NCI-H748 (cell line): ENCODE measurements at regions not wholly inside any gene's neighbourhood (a gene's known extent, or its start where the extent isn't known, plus 50 kb on each side); places are given as distances from the start of the nearest gene placed in this dataset.
"Not testable (repeated sequence)": the region's sequence is repeated elsewhere in the genome, so short reads cannot be mapped to it uniquely, and the experiment has no call there.

Experiments
- DNase-seq: peaks from one replicate; lab custom pipeline; 2025; ENCODE audit not compliant: unreplicated experiment; lab: John Stamatoyannopoulos, UW

GRCh38 chr13:87453244-87453643 is 217.9 kb upstream of the SLITRK5 start:
- no peak for DNase-seq

DNA sequence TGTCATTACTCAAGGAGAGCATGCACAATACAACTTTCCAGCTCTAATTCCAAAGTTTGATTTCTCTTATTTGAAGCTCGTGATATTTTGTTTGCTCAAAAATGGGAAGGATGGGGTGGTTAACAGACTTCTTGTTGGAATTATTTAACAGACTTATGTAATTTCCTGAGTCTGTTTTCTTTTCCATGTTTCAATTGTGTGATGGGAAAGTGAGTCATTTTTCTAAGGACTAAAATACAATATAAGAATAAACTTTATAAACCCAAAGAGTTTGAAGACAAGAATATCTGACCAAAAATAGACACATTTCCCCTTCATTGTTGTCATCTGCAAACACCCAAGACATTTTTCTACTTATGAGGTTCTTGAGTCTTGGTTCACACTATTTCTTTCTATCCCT is 211.8 kb upstream of the SLITRK5 start:
- DNase-seq, result no peak

DNA sequence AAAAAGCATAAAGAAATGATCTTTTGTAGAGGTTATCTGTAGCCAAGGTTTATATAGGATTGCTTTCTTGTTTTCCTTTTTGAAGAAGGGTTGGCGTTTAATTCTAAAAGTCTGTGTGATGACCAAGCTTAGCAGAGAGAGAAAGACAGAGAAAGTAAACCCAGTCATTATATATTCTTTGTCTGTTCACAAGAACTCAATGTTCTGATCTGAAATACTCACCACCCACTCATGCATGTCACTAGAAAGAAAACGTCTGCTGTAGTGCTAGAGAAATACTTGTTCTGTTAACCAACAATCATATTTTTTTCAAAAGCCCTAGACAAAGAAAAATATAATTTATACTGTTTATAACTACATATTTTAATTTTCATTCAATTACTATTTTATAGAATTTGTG is 173.7 kb upstream of the SLITRK5 start:
- DNase-seq, result no peak

- no peak for DNase-seq
Observed at GRCh38 chr13:87498681-87499080, 172.5 kb upstream of the SLITRK5 start.

DNA sequence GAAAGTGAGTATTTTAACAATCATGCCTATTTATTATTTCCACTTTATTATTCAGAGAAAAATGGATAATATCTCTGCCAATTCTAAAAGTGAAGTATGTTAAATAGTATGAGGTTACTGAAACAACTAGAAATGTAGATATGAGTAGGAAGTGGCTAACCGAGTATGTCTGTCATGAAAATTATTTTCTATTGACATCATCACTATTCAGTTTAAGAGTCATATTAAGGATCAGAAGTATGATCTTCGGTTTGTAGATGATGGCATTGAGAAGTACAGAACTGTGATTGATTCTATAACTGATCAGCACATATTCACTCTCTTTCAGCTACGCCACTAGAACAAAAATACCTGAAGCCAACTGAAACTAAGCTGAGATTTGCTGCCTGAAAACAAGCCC is 146.4 kb upstream of the SLITRK5 start:
- no peak for DNase-seq

- no peak for DNase-seq
Observed at GRCh38 chr13:87533776-87534175, 137.4 kb upstream of the SLITRK5 start.

DNA sequence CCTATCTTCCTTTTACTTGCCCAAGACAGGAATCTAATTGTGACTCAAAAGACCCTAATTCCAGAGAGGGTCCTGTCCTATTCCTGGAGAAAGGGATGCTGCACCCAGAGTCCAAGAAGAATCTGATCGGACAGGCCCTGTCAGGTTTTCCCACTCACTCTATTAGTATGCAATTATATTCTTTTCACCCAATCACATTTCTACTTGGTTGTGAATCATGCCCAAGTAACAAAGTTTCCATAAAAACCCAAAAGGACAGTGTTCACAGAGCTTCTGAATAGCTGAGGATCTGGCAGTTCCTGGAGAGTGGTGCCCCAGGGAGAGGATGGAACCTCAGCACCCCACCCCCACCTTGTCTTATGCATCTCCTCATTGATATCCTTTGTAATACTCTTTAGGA is 135.3 kb upstream of the SLITRK5 start:
- DNase-seq, result no peak

DNA sequence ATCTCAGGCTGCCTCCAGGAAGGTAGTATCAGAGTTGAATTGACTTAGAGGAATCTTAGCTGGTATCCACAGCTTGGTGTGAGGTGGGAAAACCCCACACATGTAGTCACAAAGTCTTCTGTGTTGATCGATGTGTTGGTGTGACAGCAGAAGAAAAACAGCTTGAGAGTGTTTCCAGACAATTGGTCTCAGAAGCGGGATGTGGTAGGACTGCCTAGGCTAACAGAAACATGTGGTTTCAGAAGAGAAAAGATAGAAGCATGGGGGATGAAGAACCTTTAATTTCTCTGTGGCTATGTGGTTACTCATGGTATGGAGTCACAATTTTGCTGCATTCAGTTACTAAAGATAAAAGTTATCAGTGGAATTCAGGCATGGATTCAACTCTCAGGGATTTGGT is 134.7 kb upstream of the SLITRK5 start:
- no peak for DNase-seq

GRCh38 chr13:87536899-87537298 is 134.3 kb upstream of the SLITRK5 start:
- DNase-seq, result no peak

- no peak for DNase-seq
Observed at GRCh38 chr13:87537951-87538350, 133.2 kb upstream of the SLITRK5 start.

DNA sequence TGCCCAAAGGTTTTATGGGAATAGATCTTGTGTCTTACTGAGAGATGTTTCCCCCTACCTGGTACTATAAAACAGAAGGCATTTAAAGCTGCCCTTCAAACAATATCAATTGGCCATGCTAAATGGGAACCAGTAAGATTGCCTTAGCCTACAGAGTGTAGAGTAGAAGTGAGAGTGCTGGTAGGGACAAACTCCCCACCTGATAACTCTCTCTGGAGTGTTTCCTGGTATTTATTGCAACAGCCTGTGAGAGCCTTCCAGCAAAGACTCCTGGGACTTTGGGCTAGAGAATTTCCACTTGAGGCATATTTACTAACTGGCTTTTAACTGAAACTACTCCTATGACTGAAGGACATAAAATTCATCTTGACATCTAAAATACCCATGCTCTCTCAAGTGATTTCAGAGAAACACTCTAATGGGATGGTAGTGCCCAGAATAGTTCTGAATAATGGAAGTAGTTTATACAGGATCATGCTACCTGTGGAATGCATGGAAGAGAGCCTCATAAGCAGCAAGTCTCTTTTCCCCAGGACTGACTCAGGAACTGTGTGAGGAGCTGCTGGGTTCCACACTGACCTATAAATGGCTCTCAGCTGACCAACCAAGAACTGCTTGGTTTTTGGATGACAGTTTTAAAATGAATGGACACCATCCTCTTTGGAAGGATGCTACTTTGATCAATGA is 132.7 kb upstream of the SLITRK5 start:
- no peak for DNase-seq

- DNase-seq, result no peak
Observed at GRCh38 chr13:87553142-87553541, 118.0 kb upstream of the SLITRK5 start.

- DNase-seq, result no peak
Observed at GRCh38 chr13:87554045-87554444, 117.1 kb upstream of the SLITRK5 start.

DNA sequence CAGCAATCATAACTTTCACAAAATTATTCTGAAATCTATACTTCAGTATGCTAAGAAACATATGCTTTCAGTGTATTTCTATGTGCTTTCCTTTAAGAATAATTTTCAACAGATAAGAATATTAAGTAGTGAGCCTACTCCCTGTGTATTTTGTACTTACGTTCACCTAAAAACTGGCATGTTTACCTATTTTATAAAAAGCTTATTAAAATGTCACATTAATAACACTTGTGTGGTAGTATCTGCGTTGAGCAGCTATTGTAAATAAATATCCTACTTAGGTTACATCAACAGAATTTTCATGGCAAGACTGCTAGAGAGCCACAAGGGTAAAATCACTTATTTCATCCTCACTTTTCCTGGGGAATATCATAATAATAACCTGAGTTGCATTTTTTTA is 113.4 kb upstream of the SLITRK5 start:
- DNase-seq, result no peak

- not testable (repeated sequence) for DNase-seq
Observed at GRCh38 chr13:87561580-87561979, 109.6 kb upstream of the SLITRK5 start.

GRCh38 chr13:87570669-87571068 is 100.5 kb upstream of the SLITRK5 start:
- DNase-seq, result no peak

DNA sequence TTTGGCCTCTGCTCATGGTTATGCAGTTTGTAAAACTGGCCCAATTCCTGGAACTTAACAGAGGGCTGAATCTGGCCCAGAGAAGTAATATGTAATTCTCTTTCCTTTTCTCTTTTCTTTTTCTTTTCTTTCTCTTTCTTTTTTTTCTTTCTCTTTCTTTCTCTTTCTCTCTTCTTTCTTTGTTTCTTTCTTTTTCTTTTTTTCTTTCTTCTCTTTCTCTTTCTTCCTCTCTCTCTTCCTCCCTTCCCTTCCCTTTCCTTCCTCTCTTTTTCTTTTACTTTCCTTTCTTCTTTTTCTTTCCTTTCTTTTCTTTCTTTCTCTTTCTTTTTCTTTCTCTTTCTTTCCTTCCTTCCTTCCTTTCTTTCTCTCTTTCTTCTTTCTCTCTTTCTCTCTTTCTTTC is 88.8 kb upstream of the SLITRK5 start:
- DNase-seq, result no peak

DNA sequence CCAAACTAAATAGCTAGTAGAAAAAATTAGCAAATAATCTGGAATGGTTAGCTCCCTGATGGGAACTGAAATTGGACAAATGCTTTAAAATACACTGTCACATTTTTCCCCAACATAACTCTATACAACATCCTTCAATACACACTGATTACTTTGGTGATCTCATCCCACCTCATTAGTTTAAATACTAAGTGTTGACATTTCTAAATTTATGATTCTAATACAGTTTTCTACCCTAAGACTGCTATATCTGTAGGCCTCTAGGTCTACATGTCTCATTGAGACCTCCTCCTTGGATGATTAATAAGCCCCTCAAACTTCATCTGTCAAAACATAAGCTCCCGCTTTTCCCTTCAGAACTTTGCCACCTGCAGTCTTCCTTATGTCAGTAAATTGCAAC is 80.7 kb upstream of the SLITRK5 start:
- DNase-seq, result no peak

DNA sequence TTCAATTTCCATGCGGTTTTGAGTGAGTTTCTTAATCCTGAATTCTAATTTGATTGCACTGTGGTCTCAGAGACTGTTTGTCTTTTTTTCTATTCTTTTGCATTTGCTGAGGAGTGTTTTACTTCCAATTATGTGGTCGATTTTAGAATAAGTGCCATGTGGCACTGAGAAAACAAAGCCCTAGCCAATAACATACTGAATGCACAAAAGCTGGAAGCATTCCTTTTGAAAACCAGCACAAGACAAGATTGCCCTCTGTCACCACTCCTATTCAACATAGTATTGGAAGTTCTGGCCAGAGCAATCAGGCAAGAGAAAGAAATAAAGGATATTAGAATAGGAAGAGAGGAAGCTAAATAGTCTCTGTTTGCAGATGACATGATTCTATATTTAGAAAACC is 66.7 kb upstream of the SLITRK5 start:
- DNase-seq, result peak; percentile 72

DNA sequence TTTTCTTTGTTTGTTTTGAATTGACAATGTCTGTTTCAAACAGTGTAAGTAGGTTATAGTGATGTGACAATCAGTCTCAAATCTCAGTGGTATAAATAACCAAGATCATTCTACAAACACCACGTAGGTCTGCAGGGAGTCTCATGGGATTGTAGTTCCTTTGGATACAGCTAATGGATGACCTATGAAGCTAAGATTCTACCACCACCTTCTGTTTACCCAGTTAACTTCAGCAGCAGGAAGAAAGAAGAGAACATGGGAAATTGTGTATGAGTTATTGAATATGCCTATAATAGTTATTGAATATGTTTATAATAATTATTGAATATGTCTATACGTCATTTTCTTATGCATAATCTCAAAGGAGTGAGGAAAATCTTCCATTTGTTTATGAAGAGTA is 63.9 kb upstream of the SLITRK5 start:
- DNase-seq, result no peak

DNA sequence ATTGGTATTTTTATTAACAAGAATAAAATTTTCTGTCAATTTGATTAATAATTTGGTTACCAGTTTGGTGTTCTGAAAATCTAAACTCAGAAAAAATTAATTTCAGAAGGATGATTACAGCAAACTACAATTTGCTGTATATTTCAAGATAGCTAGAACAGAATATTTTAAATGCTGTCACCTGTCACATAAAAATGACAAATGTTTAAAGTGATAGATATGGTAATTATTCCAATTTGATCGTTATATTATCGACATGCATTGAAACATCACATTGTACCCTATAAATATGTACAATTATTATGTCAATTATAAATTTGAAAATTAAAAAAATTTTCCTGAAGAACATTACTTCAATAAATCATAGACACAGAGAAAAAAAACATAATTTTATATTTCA is 56.9 kb upstream of the SLITRK5 start:
- DNase-seq, result no peak
